ENCODE measurements at regions not wholly inside any gene's neighbourhood (a gene's known extent, or its start where the extent isn't known, plus 50 kb on each side); places are given as distances from the start of the nearest gene placed in this dataset.

DNA sequence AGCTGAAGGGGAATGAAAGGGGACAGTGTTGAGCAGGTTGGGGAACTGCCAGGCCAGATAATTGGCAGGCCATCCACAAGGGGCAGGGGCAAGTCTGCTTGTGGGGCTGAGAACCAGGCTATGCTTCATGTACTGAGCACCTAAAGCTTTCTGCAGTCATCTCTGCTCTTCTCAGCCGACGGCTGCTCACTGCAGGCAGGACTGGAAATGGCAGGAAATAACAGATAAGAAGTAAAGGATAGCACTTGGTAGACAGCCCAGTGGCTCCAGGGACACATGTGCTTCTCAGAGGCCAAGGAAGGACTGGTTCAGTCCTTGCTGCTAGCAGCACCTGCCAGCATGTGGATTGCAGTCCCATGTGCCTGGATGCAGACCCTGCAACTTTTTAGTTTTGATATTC, 89.8 kb downstream of the CD164 start:
- intact Hi-C loops (cut with DNase I): no loop called here
- Histone ChIP-seq H3K36me3 (no peaks in the 10 kb centered on the region), H3K9me3 (no peaks in the 10 kb centered on the region), H3K4me1 (peaks cover 6 to 13% (median 10%) of the 10 kb centered on the region in 4 donors), H3K27ac (replicated peaks in 1 of 4) (no peak overlapping the region), H3K27me3 (peaks cover 0 to 9% (median 0%) of the 10 kb centered on the region in 4 donors), H3K4me3 (no peak overlapping the region)
- TF ChIP-seq EP300 (IDR thresholded peaks at IDR 0.05) (no peak), POLR2A (IDR thresholded peaks at IDR 0.05; ENCODE audit: low read depth) (no peak), POLR2AphosphoS5 (IDR thresholded peaks at IDR 0.05) (no peak)
- TF ChIP-seq, protein P1, sequence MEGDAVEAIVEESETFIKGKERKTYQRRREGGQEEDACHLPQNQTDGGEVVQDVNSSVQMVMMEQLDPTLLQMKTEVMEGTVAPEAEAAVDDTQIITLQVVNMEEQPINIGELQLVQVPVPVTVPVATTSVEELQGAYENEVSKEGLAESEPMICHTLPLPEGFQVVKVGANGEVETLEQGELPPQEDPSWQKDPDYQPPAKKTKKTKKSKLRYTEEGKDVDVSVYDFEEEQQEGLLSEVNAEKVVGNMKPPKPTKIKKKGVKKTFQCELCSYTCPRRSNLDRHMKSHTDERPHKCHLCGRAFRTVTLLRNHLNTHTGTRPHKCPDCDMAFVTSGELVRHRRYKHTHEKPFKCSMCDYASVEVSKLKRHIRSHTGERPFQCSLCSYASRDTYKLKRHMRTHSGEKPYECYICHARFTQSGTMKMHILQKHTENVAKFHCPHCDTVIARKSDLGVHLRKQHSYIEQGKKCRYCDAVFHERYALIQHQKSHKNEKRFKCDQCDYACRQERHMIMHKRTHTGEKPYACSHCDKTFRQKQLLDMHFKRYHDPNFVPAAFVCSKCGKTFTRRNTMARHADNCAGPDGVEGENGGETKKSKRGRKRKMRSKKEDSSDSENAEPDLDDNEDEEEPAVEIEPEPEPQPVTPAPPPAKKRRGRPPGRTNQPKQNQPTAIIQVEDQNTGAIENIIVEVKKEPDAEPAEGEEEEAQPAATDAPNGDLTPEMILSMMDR (IDR thresholded peaks at IDR 0.05): no peak
- DNase-seq (ENCODE audit: extremely low spot score): no peak
- WGBS: 96% methylated on average over 2 of the region's 2 CpGs

DNA sequence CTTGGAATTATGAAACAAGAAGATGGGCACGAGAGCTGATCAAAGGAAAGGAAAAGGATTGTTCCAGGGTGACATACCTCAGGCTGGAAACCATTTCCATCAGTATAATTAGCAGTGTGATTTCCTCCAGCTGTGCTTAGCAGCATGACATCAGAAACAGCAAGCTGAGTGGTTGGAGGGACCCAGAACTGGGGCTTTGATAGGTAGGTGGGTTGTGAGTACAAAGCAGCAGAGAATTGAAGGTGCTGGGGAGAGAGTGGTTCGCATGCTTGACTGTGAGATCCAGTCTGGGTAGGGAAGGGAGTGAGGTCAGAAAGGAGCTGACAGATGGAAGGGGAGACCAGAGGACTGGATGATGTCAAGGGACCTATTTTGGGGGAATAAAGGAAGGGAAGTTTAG, 90.4 kb downstream of the CD164 start:
- no peak for DNase-seq (ENCODE audit: extremely low spot score)
- WGBS: 92% methylated on average over 2 of the region's 2 CpGs
- Histone ChIP-seq H3K27ac (replicated peaks in 1 of 4) (no peak overlapping the region), H3K4me3 (no peak overlapping the region), H3K36me3 (no peaks in the 10 kb centered on the region), H3K9me3 (no peaks in the 10 kb centered on the region), H3K27me3 (peaks cover 0 to 9% (median 0%) of the 10 kb centered on the region in 4 donors), H3K4me1 (peaks cover 5 to 8% (median 6%) of the 10 kb centered on the region in 4 donors)
- no peak for TF ChIP-seq EP300 (IDR thresholded peaks at IDR 0.05)
- TF ChIP-seq, protein P1 (IDR thresholded peaks at IDR 0.05): no peak
- TF ChIP-seq POLR2A (IDR thresholded peaks at IDR 0.05; ENCODE audit: low read depth): no peak
- TF ChIP-seq POLR2AphosphoS5 (IDR thresholded peaks at IDR 0.05): no peak
- intact Hi-C loops (cut with DNase I): no loop called here

DNA sequence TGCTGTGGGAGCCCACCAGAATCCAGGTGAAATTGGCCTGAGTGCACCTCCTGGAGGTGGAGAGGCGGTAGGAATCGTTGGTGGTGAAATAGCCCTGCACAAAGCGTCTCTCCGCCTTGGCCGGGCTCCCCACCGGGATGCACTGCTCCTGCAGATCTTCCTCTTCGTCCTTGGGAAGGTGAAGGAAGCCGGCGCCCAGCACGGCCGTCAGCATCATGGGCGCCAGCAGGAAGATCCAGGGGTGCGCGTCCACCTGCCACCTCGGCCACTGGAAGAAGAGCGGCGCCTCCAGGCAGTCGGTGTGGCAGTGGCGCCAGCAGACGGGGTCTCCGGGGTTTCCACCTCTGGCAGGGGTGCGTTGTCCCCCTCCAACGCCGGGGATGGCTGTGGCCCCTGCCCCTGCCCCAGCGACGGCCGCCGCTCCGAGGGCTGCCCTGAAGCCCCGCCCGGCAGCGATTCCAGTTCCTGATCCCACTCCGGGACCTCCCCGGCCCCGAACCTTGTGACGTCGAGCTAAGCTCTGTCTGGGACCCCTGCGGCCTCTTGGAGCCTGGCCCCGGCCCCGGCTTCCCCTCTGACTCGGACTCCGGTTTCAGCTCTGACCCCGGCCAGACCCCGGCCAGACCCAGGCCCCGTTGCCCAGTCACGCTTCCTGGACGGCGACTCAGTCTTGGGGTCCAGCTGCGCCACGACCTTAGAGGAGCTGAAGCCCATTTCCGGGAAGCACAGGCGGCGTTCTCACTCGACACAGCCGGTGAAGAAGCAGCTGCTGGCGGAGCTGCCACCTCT, 91.9 kb downstream of the CD164 start:
- WGBS: 79% methylated on average over 33 of the region's 56 CpGs

DNA sequence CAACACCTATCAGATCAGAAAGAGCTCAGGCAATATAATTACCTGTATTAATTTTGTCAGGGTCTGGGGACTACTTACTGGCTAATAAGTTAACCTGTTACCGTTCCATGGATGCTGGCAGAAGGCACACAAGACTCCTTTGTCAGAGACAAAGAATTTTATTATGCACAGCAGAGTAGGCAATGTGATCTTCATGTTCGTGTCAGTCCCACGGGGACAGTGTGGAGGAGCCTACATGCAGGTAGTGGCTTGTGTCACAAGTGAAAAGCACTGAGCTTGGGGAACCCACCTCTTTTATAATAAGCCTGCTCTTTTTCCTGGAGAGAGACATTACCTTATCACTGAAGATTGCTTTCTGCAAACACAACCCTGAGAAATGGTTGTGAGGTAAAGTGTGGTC, 96.9 kb downstream of the CD164 start:
- H3K4me1 ChIP-seq: no peaks in the 10 kb centered on the region
- intact Hi-C loops (cut with DNase I): no loop called here
- TF ChIP-seq, protein P1 (IDR thresholded peaks at IDR 0.05): no peak
- no peak for TF ChIP-seq EP300 (IDR thresholded peaks at IDR 0.05)
- no peak overlapping the region for H3K4me3 ChIP-seq
- H3K9me3 ChIP-seq: no peaks in the 10 kb centered on the region
- WGBS: 95% methylated on average over 3 of the region's 3 CpGs
- no peak overlapping the region for H3K27ac ChIP-seq (replicated peaks in 1 of 4)
- DNase-seq (ENCODE audit: extremely low spot score): peak; percentile 70
- no peaks in the 10 kb centered on the region for H3K36me3 ChIP-seq
- H3K27me3 ChIP-seq: peaks cover 0 to 8% (median 0%) of the 10 kb centered on the region in 4 donors

More for the DNA sequence above, 91.9 kb downstream of the CD164 start:
- intact Hi-C loops (cut with DNase I): no loop called here
- H3K9me3 ChIP-seq: no peaks in the 10 kb centered on the region
- H3K4me3 ChIP-seq: peak overlapping the region in 1 of 4 donors; percentile 5
- H3K27ac ChIP-seq (replicated peaks in 1 of 4): no peak overlapping the region
- peak; percentile 37 for DNase-seq (ENCODE audit: extremely low spot score)
- H3K27me3 ChIP-seq: peaks cover 0 to 9% (median 0%) of the 10 kb centered on the region in 4 donors
- TF ChIP-seq, protein P1 (IDR thresholded peaks at IDR 0.05): no peak
- no peak for TF ChIP-seq POLR2A (IDR thresholded peaks at IDR 0.05; ENCODE audit: low read depth)
- TF ChIP-seq POLR2AphosphoS5 (IDR thresholded peaks at IDR 0.05): no peak
- no peak for TF ChIP-seq EP300 (IDR thresholded peaks at IDR 0.05)
- H3K4me1 ChIP-seq: peaks cover 0 to 6% (median 3%) of the 10 kb centered on the region in 4 donors
- no peaks in the 10 kb centered on the region for H3K36me3 ChIP-seq
